H1 (cell line): ENCODE measurements at regions not wholly inside any gene's neighbourhood (a gene's known extent, or its start where the extent isn't known, plus 50 kb on each side); places are given as distances from the start of the nearest gene placed in this dataset.

Experiments used
- E2F6 ChIP-seq: IDR thresholded peaks from 2 replicates; pipeline ENCODE4 v1.6.1; 2012; ENCODE audit warnings: inconsistent platforms

GRCh38 chr16:86975445-86975844 is 341.7 kb downstream of the C16orf95 start (continued):
- TF ChIP-seq E2F6 = no peak; the same call in 1 of the 2 replicates
